Liver (tissue), 8 donors: ENCODE measurements at regions not wholly inside any gene's neighbourhood (a gene's known extent, or its start where the extent isn't known, plus 50 kb on each side); places are given as distances from the start of the nearest gene placed in this dataset.

Source experiments
- DNase-seq: peaks from one replicate; pipeline ENCODE4 v3.0.0-alpha.2; 2017; ENCODE audit warnings: low spot score
- H3K27ac ChIP-seq, 2 donors: one replicate each; pipeline ENCODE4 v1.7.0; 2013; ENCODE audit warnings: inconsistent platforms in 2 of 2, low read length in 2 of 2, control low read depth in 1 of 2, low read depth in 1 of 2, mild to moderate bottlenecking in 1 of 2
- H3K27me3 ChIP-seq, 4 donors: one replicate each; pipeline versions ENCODE4 v1.6.1 to v1.7.0; 2013; ENCODE audit warnings: low read length in 3 of 4, inconsistent platforms in 1 of 4, mild to moderate bottlenecking in 1 of 4, moderate library complexity in 1 of 4; ENCODE audit not compliant: control insufficient read depth in 4 of 4, insufficient read depth in 4 of 4
- H3K36me3 ChIP-seq, 4 donors: one replicate each; pipeline versions ENCODE4 v1.6.1 to v1.7.0; 2013; ENCODE audit warnings: low read length in 3 of 4, mild to moderate bottlenecking in 3 of 4, low read depth in 1 of 4, moderate library complexity in 1 of 4; ENCODE audit not compliant: control insufficient read depth in 4 of 4, insufficient read depth in 3 of 4
- H3K4me1 ChIP-seq, 4 donors: one replicate each; pipeline versions ENCODE4 v1.6.1 to v1.7.0; 2013; ENCODE audit warnings: low read length in 3 of 4, mild to moderate bottlenecking in 3 of 4, moderate library complexity in 1 of 4; ENCODE audit not compliant: control insufficient read depth in 4 of 4, insufficient read depth in 4 of 4
- H3K4me3 ChIP-seq, 3 donors: one replicate each; pipeline versions ENCODE4 v1.6.1 to v1.7.0; 2013; ENCODE audit warnings: low read length in 3 of 3, control low read depth in 1 of 3, low read depth in 1 of 3, mild to moderate bottlenecking in 1 of 3
- H3K9ac ChIP-seq, 2 donors: one replicate each; pipeline ENCODE4 v1.7.0; 2013; ENCODE audit warnings: low read length in 2 of 2, mild to moderate bottlenecking in 2 of 2, moderate library complexity in 2 of 2, control low read depth in 1 of 2, low read depth in 1 of 2
- H3K9me3 ChIP-seq, 4 donors: one replicate each; pipeline versions ENCODE4 v1.6.1 to v1.7.0; 2013; ENCODE audit warnings: low read length in 3 of 4; ENCODE audit not compliant: control insufficient read depth in 4 of 4
- EGR1 ChIP-seq, 2 donors: IDR thresholded peaks; 2 replicates each; pipeline ENCODE4 v1.6.1; 2016 to 2018; ENCODE audit warnings: antibody characterized with exemption in 2 of 2, low read depth in 2 of 2
- FOXA1 ChIP-seq: IDR thresholded peaks from 2 replicates; pipeline ENCODE4 v1.6.1; 2016; ENCODE audit warnings: antibody characterized with exemption
- FOXA2 ChIP-seq: IDR thresholded peaks from 2 replicates; pipeline ENCODE4 v1.6.1; 2016; ENCODE audit warnings: antibody characterized with exemption
- GABPA ChIP-seq, 2 donors: IDR thresholded peaks in 1 of 2; conservative IDR thresholded peaks in 1 of 2; 2 replicates each; pipeline ENCODE4 v1.6.1; 2016; ENCODE audit warnings: antibody characterized with exemption in 2 of 2, mild to moderate bottlenecking in 1 of 2, moderate library complexity in 1 of 2
- JUND ChIP-seq, 2 donors: IDR thresholded peaks; 2 replicates each; pipeline ENCODE4 v1.6.1; 2016; ENCODE audit warnings: antibody characterized with exemption in 2 of 2
- RAD21 ChIP-seq, 2 donors: IDR thresholded peaks; 2 replicates each; pipeline ENCODE4 v1.6.1; 2016; ENCODE audit warnings: antibody characterized with exemption in 2 of 2, mild to moderate bottlenecking in 2 of 2
- RXRA ChIP-seq, 2 donors: IDR thresholded peaks; 2 replicates each; pipeline ENCODE4 v1.6.1; 2017 to 2018; ENCODE audit warnings: antibody characterized with exemption in 2 of 2, mild to moderate bottlenecking in 1 of 2
- SP1 ChIP-seq: IDR thresholded peaks from 2 replicates; pipeline ENCODE4 v1.6.1; 2018; ENCODE audit warnings: antibody characterized with exemption, mild to moderate bottlenecking
- TAF1 ChIP-seq: conservative IDR thresholded peaks from 2 replicates; pipeline ENCODE4 v1.6.1; 2016; ENCODE audit warnings: antibody characterized with exemption, mild to moderate bottlenecking
- WGBS: extraction: QIAGEN DNeasy Blood & Tissue Kit; methylation state at CpG from one replicate; pipeline ENCODE4 v1.1.7; 2013; 5-methylcytosine and 5-hydroxymethylcytosine counted together
- TF ChIP-seq, protein P1 (sequence below): fragments of 150-350 bp; IDR thresholded peaks from 2 replicates; pipeline ENCODE4 v1.5.1; 2017; ENCODE audit warnings: improper control_type of control experiment, low read depth, low read length; ENCODE audit not compliant: missing input control
- TF ChIP-seq, protein P2 (sequence below): IDR thresholded peaks from 2 replicates; pipeline ENCODE4 v1.6.1; 2016; ENCODE audit warnings: antibody characterized with exemption
- TF ChIP-seq, protein P3 (sequence below): IDR thresholded peaks from 2 replicates; pipeline ENCODE4 v1.6.1; 2016; ENCODE audit warnings: antibody characterized with exemption
- donor health status: healthy.
- donor health status: healthy.
- donor health status: healthy.
- donor health status: healthy.
- donor health status: healthy.

DNA sequence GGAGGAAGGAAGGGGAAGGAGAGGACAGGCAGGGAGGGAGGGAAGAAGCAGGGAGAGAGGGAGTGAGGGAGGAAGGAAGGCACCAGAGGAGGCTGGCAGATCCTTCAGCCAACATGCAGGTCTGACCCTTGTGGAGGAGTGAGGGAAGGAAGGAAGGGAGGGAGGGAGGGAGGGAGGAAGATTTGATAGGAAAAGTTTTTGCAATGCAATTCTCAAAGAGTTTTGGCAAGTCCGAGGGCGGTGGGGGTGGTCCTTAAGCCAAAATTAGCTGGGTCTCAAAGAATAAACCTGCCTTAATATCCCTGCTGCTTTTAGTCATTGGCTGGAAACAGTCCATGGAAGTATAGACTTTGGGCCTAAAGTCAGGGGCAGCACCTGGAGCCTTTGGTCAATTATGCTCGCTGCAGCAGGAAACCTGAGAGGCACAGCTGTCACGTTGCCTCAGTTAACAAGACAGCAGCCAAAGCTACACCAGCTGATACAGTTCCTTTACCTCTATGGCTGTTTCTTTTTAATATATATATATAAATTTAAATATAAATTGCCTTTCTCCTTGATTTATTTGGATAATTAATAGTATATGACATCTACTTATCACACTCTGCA lies 115.7 kb upstream of the RALGAPA2 start:
- 65% methylated on average over 4 of the region's 4 CpGs for WGBS

DNA sequence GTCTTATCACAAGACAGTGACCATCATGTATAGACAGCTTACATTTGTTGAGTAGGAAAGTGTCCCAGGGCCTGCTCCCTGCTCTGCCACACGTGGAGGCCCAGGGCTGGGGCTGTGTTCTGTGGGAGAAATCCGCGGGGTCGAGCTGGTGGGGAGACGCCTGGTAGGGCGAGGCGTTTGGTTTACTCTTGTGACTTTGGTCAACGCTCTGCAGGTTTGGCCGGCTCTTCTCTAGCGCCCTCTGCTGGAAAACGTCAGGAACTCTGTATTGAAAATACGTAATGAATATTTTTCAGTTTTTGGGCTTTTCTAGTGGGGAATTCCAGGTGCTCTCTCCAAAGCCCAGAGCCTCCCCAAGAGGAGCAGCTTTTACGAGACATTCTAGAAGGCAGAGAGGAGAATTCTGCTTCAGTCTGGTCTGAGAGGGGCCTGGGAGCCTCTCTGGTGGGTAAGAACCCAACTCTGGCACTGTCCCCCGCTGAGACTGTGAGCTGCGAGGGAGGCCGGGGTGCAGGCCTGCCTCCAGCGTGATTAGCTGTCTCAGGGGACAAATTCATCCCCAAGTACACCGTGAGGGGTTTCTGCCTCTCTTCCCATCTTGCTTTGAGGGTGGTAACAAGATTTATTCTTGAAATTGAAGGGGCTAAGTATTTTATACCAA lies 112.6 kb upstream of the RALGAPA2 start:
- 18% methylated on average over 18 of the region's 18 CpGs for WGBS
- Histone ChIP-seq H3K9ac (no peak overlapping the region), H3K4me3 (peak overlapping the region in 1 of 3 donors; percentile 21), H3K27me3 (no peaks in the 10 kb centered on the region), H3K36me3 (no peaks in the 10 kb centered on the region), H3K9me3 (no peaks in the 10 kb centered on the region), H3K4me1 (peaks cover 0 to 6% (median 2%) of the 10 kb centered on the region in 4 donors), H3K27ac (no peak overlapping the region)
- TF ChIP-seq, protein P1, sequence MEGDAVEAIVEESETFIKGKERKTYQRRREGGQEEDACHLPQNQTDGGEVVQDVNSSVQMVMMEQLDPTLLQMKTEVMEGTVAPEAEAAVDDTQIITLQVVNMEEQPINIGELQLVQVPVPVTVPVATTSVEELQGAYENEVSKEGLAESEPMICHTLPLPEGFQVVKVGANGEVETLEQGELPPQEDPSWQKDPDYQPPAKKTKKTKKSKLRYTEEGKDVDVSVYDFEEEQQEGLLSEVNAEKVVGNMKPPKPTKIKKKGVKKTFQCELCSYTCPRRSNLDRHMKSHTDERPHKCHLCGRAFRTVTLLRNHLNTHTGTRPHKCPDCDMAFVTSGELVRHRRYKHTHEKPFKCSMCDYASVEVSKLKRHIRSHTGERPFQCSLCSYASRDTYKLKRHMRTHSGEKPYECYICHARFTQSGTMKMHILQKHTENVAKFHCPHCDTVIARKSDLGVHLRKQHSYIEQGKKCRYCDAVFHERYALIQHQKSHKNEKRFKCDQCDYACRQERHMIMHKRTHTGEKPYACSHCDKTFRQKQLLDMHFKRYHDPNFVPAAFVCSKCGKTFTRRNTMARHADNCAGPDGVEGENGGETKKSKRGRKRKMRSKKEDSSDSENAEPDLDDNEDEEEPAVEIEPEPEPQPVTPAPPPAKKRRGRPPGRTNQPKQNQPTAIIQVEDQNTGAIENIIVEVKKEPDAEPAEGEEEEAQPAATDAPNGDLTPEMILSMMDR, result peak; percentile 86
- TF ChIP-seq RAD21 (IDR thresholded peaks at IDR 0.05), result peak; percentile 94 to 96
- TF ChIP-seq, protein P2, sequence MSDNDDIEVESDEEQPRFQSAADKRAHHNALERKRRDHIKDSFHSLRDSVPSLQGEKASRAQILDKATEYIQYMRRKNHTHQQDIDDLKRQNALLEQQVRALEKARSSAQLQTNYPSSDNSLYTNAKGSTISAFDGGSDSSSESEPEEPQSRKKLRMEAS, result no peak
- TF ChIP-seq RXRA (IDR thresholded peaks at IDR 0.05), result no peak
- DNase-seq, result peak; percentile 57

More for the DNA sequence above, 115.7 kb upstream of the RALGAPA2 start:
- no peaks in the 10 kb centered on the region for H3K27me3 ChIP-seq
- H3K36me3 ChIP-seq, result no peaks in the 10 kb centered on the region
- H3K4me3 ChIP-seq, result no peak overlapping the region
- H3K9me3 ChIP-seq, result no peaks in the 10 kb centered on the region
- DNase-seq, result no peak
- H3K27ac ChIP-seq, result no peak overlapping the region
- no peak overlapping the region for H3K9ac ChIP-seq
- H3K4me1 ChIP-seq, result peaks cover 0 to 6% (median 2%) of the 10 kb centered on the region in 4 donors
- TF ChIP-seq, protein P3, sequence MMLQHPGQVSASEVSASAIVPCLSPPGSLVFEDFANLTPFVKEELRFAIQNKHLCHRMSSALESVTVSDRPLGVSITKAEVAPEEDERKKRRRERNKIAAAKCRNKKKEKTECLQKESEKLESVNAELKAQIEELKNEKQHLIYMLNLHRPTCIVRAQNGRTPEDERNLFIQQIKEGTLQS, result no peak
- TF ChIP-seq TAF1 (no peak), FOXA2 (no peak), RXRA (IDR thresholded peaks at IDR 0.05) (no peak), SP1 (no peak), EGR1 (IDR thresholded peaks at IDR 0.05; ENCODE audit: low read depth in 2 of 2) (no peak), JUND (IDR thresholded peaks at IDR 0.05) (no peak), GABPA (IDR thresholded peaks at IDR 0.05 in 1 of 2, conservative IDR thresholded peaks at IDR 0.05 in 1 of 2) (no peak)

DNA sequence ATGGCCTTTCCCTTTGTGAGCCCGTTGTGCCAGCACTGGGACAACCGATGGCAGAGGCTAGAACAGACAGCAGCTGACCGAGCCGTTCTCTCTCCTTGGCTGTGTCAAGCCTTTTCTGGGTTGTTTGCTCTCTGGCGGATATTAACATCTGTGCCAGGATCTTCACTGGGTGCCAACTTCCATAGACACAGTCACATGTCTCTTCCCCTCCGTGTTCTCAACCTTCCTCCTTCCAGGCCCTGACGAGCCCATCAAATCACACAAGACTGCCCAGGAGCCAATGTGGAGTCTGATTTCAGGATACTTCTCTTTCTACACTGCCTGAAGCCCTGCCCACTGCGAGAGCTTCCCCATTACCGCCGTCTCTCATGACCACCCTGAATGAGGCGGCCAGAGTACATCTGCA lies 111.0 kb upstream of the RALGAPA2 start:
- Histone ChIP-seq H3K4me1 (peaks cover 0 to 6% (median 2%) of the 10 kb centered on the region in 4 donors), H3K9ac (no peak overlapping the region), H3K4me3 (no peak overlapping the region), H3K36me3 (no peaks in the 10 kb centered on the region), H3K27ac (no peak overlapping the region), H3K9me3 (no peaks in the 10 kb centered on the region), H3K27me3 (no peaks in the 10 kb centered on the region)
- 58% methylated on average over 11 of the region's 11 CpGs for whole genome bisulfite sequencing
- no peak for TF ChIP-seq GABPA (IDR thresholded peaks at IDR 0.05 in 1 of 2, conservative IDR thresholded peaks at IDR 0.05 in 1 of 2)
- peak in 1 of 2 donors; percentile 23 for TF ChIP-seq RAD21 (IDR thresholded peaks at IDR 0.05)
- no peak for TF ChIP-seq FOXA1
- DNase-seq, result no peak
